ENCODE measurements at regions not wholly inside any gene's neighbourhood (a gene's known extent, or its start where the extent isn't known, plus 50 kb on each side); places are given as distances from the start of the nearest gene placed in this dataset.
"Not testable (repeated sequence)": the region's sequence is repeated elsewhere in the genome, so short reads cannot be mapped to it uniquely, and the experiment has no call there.

GRCh38 chr7:22066522-22066921 is 120.8 kb upstream of the CDCA7L start:
- DNase-seq (ENCODE audit: low read depth): no peak

- DNase-seq (ENCODE audit: low read depth): no peak
These were observed 119.1 kb upstream of the CDCA7L start for GRCh38 chr7:22064816-22065215.

GRCh38 chr7:22061775-22062174 is 116.1 kb upstream of the CDCA7L start:
- DNase-seq (ENCODE audit: low read depth): no peak

GRCh38 chr7:22060863-22061262 is 115.2 kb upstream of the CDCA7L start:
- no peak for DNase-seq (ENCODE audit: low read depth)

- DNase-seq (ENCODE audit: low read depth): no peak
These were observed 114.5 kb upstream of the CDCA7L start for GRCh38 chr7:22060197-22060596.

GRCh38 chr7:22055226-22055625 is 109.5 kb upstream of the CDCA7L start:
- no peak for DNase-seq (ENCODE audit: low read depth)

GRCh38 chr7:22052674-22053365 is 107.1 kb upstream of the CDCA7L start:
- DNase-seq (ENCODE audit: low read depth): no peak

GRCh38 chr7:22051886-22052673 is 106.4 kb upstream of the CDCA7L start:
- no peak for DNase-seq (ENCODE audit: low read depth)

- peak; percentile 5 for DNase-seq (ENCODE audit: low read depth)
These were observed 104.2 kb upstream of the CDCA7L start for GRCh38 chr7:22049766-22050500.

- no peak for DNase-seq (ENCODE audit: low read depth)
These were observed 97.7 kb upstream of the CDCA7L start for GRCh38 chr7:22043367-22043766.

GRCh38 chr7:22040923-22041595 is 95.4 kb upstream of the CDCA7L start:
- no peak for DNase-seq (ENCODE audit: low read depth)

- no peak for DNase-seq (ENCODE audit: low read depth)
These were observed 94.0 kb upstream of the CDCA7L start for GRCh38 chr7:22039670-22040069.

GRCh38 chr7:22032356-22032755 is 86.7 kb upstream of the CDCA7L start:
- DNase-seq (ENCODE audit: low read depth): not testable (repeated sequence)

- DNase-seq (ENCODE audit: low read depth): not testable (repeated sequence)
These were observed 83.0 kb upstream of the CDCA7L start for GRCh38 chr7:22028656-22029055.

- no peak for DNase-seq (ENCODE audit: low read depth)
These were observed 81.8 kb upstream of the CDCA7L start for GRCh38 chr7:22027475-22027874.

GRCh38 chr7:22025983-22026382 is 80.3 kb upstream of the CDCA7L start:
- DNase-seq (ENCODE audit: low read depth): no peak

GRCh38 chr7:22025075-22025474 is 79.4 kb upstream of the CDCA7L start:
- DNase-seq (ENCODE audit: low read depth): no peak

- DNase-seq (ENCODE audit: low read depth): no peak
These were observed 74.2 kb upstream of the CDCA7L start for GRCh38 chr7:22019931-22020330.

GRCh38 chr7:22016507-22016906 is 70.8 kb upstream of the CDCA7L start:
- DNase-seq (ENCODE audit: low read depth): no peak

GRCh38 chr7:22013711-22014110 is 68.0 kb upstream of the CDCA7L start:
- DNase-seq (ENCODE audit: low read depth): no peak

- no peak for DNase-seq (ENCODE audit: low read depth)
These were observed 63.0 kb upstream of the CDCA7L start for GRCh38 chr7:22008683-22009082.

- DNase-seq (ENCODE audit: low read depth): no peak
These were observed 62.4 kb upstream of the CDCA7L start for GRCh38 chr7:22008087-22008486.

Data from forelimb muscle (tissue), 1 donor.